HG02938 (cell line): ENCODE measurements at regions not wholly inside any gene's neighbourhood (a gene's known extent, or its start where the extent isn't known, plus 50 kb on each side); places are given as distances from the start of the nearest gene placed in this dataset.
A peak's percentile ranks its signal among the peaks of the same experiment; 100 is the strongest.

ENCODE experiments used
- ATAC-seq: cut with Tn5 transposase; IDR thresholded peaks from one replicate; pipeline ENCODE4 v1.9.1; 2021; ENCODE audit warnings: mild to moderate bottlenecking, moderate library complexity; ENCODE audit not compliant: unreplicated experiment

DNA sequence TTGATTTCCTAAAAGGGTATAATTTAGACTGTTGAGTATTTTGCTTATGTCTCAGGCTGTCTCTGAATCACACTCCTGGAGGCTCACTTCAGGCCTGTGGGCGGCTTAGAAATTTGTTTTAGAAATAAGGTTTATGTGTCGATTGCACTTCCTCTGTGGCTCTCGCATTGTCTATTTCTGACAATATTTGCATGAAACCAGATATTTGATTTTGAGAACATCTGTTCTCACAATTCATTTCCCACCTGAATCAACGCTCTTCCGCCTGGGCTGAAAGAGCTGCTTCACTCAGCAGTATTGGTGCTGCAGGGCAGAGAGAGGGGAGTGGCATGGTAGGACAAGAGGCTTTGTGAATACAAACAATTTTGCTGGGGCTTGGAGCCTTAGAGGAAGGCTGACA, 262.0 kb downstream of the ADRA2A start:
- peak; percentile 93 for ATAC-seq

DNA sequence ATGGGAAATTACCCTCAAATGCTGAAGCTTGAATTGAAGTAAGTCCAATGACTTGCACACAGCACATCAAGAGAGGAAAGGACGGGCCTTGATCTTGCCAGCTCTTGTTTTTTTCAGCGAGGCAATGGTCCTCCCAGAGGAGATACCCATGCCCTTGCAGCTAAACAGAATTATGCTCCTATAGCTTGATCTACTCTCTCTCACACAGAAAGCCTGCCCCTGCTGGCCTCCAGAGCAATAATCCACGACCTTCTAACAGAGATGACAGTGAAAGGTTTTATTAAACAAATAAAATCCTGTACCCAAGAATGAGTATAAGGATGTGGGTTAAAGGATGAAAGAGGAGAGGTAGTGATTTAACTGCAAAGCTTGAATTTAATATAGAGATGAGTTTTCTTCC, 268.0 kb downstream of the ADRA2A start:
- peak; percentile 62 for ATAC-seq

DNA sequence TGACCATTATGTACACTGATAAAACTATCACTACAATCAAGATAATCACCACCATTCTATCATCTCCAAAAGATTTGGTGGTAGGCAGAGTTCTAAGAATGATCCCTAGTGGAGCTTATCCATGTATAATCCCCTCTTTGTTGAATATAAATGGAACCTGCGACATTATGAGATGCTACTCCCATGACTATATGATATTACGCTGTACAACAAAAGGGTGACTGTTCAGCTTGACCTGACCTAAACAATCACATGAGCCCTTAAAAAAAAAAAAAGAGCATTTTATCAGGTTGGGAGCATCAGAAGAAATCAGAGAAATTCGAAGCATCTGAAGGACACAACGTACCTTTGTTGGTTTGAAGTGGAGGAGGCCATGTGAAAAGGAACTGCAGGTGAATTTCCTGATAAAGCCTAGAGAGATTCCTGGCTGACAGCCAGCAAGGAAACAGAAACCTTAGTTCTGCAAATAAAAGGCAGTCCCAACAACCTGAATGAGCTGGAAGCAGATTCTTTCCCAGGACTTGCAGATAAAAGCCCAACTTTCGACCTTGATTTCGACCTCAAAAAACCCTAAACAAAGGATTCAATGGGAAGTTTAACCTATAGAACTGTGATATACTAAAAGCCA, 270.7 kb downstream of the ADRA2A start:
- ATAC-seq, result no peak

DNA sequence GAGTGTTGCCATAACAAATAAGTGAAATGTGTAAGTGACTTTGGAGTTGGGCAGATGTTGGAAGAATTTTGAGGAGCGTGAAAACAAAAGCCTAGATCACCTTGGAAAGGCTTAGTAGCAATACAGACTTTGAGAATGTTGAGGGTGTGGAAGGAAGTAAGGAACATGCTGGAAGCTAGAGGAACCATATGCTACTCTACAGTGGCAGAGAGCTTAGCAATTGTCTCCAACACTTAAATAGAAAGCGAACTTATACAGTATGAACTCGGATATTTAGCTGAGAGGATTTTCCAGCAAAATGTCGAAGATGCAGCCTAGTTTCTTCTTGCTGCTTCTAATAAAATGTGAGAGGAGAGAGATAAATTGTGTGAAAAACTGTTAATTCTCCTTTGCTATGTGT, 271.2 kb downstream of the ADRA2A start:
- no peak for ATAC-seq

DNA sequence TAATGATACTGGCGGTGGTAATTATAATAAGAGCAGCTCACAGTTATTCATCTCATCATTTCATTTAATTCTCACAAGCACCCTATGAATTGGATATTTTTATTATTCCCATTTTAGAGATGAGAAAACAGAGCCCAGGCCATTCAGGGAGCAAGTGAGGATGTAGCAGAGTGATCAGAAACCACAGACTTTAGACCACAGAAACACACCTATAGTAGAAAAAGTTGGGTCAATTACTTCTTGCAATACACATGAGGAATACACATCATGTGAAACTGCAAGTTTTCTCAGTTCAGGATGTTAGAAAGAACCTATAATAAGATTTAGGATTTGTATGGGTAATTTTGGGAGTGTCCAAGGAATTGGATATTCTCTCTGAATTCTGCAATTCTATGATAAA, 278.0 kb downstream of the ADRA2A start:
- no peak for ATAC-seq

DNA sequence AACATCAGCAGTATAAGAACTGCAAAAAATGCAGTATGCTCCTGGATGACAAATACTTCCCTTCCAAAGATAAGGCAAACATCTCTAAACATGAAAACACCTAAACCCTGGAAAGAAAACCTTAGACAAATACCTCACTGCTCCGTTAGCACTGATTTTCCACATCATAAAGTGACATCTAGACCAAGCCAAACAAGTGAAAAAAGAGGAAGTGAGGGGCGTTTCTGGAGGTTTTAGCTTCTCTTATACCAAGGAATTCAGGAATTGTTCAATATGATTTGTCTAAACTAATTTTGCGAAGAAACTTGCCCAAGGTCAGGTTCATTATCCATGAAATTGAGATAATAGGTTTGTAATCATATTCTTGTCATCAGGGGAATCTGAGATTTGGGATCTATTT, 279.7 kb downstream of the ADRA2A start:
- no peak for ATAC-seq

DNA sequence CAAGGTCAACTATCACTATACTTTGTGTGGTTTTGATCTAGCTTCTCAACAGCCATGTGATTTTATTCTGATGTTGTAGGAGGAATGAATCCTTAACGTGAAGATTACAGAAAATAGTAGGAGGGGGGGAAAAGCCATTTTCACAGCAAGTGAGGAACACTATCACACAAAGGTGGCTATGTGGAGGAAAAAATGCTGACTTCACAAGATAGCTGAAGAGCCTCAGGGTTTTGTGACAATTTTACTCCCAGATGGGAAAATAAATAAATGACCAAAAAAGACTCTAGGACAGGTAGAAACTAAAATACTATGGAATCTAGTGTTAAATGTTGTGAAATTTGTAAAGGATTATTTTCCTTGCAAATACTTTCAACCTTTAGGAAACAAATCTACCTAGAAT, 281.0 kb downstream of the ADRA2A start:
- no peak for ATAC-seq

DNA sequence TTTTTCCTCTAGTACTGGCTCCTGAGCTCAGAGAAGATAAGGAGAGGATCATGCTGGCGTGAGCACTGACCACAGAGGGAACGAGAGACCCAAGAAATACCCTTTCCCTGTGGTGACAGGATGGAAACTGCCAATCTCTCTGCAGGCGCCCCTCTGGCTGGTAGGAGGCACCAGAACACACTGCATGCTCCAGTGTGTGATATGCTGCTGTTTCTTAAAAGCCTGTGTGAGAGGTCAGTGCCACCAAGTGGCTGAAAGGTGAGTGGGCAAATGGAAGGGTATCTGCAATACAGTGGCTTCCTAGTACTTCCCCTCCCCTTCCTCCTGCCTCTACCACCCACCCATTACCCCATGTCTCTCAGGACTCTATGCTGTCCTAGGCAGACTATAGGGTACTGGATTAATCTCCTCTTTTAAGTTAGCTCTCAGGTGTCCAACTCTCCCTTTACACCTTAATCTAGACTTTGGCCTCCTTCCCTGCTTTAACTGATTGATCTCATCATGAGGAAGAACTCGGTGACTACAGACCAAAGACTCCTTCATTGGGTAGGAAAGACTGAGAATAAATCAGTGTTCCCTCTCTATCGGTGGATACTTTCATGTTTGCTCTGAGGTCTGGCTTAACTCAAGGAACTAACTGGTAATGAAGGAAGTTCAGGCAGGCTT, 283.6 kb downstream of the ADRA2A start:
- ATAC-seq, result peak; percentile 90

DNA sequence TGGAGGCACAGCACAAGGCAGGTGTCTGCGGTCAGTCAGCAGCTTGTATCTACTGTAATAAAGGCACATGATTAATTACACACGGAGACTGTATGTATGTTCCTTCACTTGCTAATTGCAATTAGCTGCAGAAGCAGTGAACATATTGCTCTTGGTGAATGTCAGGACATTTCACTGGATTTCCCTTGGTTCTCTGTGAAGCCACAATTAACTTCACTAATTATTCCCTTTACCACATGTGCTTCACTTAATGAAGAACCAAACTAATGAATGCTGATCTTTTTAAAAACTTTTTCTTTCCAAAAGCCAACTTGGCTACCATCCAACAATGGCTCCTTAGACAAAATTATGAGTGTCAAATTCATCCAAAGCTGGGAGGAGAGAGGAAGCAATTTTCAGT, 290.7 kb downstream of the ADRA2A start:
- no peak for ATAC-seq

DNA sequence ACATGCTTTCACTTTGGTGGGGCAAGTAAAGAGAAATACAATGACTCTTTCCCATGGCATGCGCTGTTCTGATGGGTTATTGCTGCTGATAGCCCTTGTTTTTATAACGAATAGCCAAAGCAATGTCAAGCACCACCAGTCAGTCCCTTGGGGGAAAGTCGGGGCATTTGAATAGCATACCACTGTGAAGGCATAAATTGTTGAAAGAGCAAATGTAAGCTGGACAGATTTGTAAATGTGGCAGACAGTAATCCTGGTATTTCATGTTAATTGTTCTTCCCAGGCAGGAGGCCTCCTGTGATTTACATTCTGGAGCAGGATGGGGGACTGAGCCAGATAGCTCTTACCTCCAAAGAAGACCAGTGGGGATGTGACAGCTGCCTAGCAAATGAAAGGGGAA, 293.3 kb downstream of the ADRA2A start:
- ATAC-seq, result no peak

DNA sequence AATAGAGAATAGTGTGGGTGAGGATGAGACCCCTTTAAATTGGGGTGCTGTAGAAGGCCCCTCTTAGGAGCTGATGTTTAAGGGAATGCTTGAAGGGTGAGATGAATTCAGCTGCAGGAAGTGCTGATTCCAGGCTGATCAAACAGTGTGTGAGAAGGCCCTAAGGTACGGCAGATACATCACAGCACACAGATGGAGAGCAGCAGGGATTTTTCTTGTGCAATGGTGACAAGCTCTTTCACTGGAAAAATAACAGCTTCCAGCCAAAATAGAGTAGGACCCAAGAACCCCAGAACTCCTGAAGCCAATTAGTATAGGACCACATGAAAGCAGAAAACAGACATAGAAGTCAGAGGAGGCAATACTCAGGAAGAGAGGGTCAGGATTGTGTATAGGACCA, 296.9 kb downstream of the ADRA2A start:
- ATAC-seq, result no peak

DNA sequence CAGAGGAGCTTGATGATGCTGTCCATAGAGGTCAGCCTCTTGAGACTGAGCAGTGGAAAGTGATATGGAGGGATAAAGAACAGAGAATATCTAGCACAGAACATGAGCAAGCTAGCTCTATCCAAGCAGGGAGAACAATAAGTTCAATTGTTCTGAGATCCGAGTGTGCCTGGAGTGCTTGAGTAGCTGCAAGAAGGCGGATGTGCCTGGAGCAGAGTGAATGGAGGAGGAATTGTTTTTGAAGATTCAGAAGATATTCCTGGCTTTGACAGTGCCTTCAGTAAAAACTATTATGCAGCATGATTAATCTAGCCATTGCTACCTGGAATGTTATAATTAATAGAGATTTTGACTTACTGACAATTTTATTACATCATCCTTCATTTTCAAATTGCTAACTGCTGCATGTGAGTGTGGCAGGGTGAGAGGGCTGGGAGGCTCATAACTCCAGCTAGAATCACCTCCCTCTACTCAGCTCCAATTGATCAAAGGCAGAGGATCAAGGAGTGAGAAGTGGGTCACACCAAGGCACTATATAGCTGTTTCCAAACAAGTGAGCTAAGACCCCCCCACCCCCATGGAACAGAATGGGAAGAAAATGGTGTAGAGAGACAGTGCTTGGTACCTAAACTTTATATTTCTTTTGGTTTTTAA, 302.8 kb downstream of the ADRA2A start:
- no peak for ATAC-seq

DNA sequence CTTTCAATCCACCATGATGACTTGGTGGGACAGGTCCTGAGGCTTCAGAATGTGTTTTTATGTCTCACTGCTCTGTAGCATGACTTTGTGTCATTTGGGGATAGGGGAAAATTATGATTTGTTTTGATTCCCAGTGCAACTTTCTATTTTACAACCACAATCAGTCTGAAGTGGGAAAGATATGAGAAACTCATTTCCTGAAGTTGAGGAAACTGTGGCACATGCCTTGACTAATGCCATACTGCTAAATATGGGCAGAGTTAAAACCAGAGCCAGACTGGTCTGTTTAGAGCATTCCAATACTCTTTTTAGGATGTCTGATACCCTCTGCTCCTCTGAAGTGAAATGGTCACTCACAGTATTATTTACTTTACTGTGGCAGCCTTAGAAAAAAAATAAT, 307.7 kb downstream of the ADRA2A start:
- no peak for ATAC-seq

DNA sequence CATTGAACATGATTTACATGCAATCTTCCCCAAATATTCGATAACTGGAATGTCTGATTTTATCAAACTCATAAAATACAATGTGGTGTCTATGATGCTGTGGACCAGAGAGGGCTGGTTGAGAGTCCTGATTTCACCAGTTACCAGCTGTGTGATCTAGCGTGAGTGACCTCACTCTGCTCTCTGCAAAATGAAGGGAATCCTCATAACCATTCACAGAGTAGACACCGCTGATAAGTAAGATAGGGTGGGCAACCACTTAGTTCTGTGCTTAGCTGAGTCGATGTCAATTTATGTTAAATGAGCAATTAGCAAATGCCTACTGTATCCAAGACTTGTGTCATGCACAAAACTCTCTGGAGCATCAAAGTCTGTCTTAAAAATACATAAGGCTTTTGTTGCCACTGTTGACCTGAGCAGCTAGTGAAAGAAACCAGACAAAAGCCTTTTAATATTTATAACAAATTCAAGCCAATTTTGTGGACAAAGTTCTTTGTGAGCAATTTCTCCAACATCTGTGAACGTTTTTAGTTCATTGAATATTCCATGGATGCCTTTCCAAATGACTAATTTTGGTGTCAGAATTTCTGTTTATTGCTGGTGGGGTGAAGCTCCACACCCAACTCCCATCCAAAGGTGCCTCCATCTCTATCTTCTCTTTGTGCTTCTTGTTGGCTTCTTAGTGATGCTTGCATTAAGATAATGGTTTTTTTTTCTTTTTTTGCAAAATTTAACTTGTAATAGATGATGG, 314.2 kb downstream of the ADRA2A start:
- no peak for ATAC-seq

DNA sequence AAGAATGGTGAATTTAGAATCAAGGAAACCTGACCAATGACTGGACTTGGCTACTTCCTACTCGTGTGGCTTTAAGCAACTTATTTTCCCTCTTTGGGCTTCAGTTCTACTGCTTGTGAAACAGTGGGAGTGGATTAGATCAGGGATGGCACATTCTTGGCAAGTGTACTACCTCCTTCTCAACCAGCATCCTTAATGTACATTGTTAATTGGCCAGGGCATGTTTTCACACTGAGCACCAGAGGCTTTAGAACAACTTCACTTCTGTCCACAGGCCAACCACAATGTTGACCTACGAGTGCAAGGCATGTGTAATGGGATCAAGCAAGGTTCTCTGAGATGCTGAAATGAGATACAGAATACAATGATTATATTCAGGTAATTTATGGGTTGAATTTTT, 315.3 kb downstream of the ADRA2A start:
- ATAC-seq, result no peak

DNA sequence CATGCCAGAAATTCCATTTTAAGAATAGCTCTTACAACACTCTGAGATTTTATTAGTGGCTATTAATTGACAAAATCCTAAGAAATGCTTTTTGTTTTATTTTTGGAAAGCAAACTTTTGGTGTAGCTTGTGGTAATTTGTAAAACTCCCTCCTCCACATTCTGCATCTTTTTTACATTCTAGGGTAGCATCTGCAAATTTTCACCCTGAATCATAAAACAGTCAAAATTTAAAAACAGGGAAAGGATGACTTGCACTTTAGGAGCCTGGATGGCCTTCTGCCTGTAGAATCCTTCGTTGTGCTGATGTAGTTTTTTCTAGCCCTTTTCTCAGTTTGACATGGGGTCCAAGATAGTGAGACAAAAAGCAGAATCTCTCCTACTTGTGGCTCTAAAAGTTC, 316.1 kb downstream of the ADRA2A start:
- no peak for ATAC-seq

DNA sequence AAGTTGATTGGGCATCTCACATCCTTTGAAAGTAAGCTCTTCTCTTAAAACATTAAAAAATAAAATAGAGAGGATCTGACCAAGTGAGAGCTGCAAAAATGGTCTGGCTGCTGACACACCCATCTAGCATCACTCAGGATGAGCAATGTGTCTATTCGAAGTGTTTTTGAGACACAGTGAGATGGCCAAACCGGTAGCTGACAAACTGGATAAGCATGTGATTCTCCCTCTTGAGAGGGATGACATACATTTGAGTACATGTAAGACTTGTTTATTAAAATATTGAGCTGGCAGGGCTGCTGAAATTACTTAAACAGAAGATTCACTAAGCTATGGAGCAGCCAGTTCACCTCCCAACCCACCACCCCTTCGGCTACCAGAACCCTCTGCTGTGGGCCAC, 333.9 kb downstream of the ADRA2A start:
- ATAC-seq, result no peak

DNA sequence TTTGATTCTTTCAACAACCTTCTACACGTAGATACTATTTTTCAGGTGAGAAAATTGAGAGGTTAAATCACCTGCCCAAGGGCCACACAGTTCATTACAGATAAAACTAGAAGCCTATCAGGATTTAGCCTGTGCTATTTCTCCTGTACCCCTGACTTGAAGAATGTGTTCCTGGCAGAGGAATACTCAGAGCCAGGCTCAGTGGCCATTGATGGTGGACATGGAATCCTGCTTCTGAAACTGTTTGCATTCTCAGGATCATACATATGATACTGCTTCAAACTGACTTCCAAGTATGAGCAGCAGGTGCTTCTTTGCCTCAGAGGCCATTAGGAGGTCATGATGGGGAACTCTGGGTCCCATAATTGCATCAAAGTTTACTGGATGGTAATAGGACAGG, 348.6 kb downstream of the ADRA2A start:
- no peak for ATAC-seq

DNA sequence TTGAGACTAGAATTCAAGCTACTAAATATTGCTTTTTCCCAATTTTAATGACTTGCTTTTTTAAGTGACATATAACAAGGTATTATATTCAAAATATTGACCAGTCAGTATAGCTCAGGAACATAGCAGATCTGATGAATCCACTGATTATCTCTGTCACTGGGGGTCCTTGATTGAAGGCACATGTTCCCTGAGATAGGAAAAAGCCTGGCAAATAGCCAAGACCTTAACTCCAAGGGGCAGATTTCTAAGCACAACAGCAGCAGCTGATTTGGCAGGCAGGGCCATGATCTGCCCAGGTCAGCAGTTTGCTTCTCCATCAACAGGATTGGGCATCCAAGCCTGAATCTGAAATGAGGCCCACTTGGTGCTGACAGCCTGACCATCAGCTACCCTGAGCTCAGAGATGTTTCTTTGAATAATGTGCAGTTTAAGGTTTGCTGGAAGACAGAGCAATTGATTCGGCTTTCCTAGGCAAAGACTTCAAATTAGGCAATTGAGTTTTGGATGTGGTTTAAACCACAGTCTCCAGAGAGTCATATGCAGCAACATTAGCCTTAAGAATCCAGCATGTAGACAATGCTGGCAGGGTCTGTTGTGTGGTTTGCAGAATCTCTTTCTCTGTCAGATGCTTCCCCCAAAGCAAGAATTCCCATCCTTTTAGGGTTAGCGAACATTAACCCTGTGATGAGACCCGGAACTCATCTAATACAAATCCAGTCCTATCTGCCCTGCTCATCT, 352.6 kb downstream of the ADRA2A start:
- ATAC-seq, result no peak

DNA sequence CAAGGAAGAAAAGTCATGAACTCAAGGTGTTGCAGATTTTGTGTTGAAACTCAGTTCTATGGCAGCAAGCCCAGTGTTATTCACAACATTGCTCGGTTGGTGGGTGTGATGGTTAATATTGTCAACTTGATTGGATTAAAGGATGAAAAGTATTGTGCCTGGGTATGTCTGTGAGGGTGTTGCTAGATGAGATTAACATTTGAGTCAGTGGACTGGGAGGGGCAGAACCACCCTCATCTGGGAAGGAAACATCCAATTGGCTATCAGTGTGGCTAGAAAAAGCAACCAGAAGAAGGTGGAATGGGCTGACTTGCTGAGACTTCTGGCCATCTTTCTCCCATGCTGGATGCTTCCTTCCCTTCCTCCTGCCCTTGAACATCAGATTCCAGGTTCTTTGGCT, 353.2 kb downstream of the ADRA2A start:
- no peak for ATAC-seq

DNA sequence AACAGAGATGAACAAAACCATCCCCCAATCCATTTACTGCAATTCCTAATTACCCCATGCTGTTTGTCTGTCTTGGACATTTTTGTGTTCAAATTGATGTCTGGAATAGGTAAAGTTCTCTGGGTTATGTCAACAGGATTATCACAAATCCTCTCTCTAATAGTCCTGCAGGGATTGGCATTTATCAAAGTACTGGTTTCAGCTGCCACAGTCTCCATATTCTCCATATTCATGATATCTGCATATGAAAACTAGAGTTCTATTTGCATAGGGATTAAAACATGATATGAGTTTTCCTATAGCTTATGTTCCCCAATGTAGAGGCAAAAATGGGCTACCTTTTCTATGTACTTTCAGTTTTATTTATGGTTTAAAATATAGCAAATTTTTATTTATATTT, 355.8 kb downstream of the ADRA2A start:
- no peak for ATAC-seq
